Fibroblast of skin of scalp (primary cell): ENCODE measurements at regions not wholly inside any gene's neighbourhood (a gene's known extent, or its start where the extent isn't known, plus 50 kb on each side); places are given as distances from the start of the nearest gene placed in this dataset.
"Not testable (repeated sequence)": the region's sequence is repeated elsewhere in the genome, so short reads cannot be mapped to it uniquely, and the experiment has no call there.

ENCODE experiments used
- DNase-seq: peaks from one replicate; pipeline ENCODE4 v3.0.0-alpha.2; 2013

- DNase-seq, result not testable (repeated sequence)
Observed at GRCh38 chr4:134483514-134483913, 281.9 kb upstream of the PABPC4L start.

DNA sequence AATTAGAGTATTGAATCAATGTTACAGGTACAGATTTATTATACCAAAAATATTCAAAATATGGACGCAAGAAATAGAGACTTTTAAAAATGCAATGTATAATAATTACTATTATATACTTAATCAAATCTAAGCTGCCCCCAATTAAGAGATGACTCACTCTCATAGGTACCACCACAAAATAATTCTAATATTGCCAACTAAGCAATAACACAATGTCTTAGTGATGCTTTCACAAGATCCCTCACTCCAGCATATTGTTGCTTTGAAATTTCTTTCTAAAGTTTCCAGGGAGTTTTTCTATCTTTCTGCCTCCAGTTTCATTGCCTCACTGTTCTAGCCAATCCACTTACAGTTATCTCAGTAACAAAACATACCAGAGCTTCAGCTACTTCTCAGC is 270.0 kb upstream of the PABPC4L start:
- no peak for DNase-seq

- DNase-seq, result peak; percentile 19
Observed at GRCh38 chr4:134470544-134470943, 269.0 kb upstream of the PABPC4L start.

DNA sequence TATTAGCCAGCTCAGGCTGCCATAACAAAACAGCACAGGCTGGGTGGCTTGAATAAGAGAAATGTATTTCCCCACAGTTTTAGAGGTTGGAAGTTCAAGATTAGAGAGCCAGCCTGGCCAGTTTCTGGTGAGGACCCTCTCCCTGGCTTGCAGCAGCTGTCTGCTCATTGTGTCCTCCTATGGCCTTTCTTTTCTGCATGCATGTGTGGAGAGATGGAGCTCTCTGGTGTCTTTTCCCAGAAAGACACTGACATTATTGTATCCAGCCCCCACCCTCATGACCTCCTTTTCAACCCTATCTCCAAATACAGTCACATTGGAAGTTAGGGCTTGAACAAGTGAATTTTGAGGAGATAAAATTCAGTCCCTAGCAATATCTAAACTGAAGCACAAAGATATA is 263.8 kb upstream of the PABPC4L start:
- no peak for DNase-seq

- DNase-seq, result no peak
Observed at GRCh38 chr4:134463771-134464170, 262.2 kb upstream of the PABPC4L start.

DNA sequence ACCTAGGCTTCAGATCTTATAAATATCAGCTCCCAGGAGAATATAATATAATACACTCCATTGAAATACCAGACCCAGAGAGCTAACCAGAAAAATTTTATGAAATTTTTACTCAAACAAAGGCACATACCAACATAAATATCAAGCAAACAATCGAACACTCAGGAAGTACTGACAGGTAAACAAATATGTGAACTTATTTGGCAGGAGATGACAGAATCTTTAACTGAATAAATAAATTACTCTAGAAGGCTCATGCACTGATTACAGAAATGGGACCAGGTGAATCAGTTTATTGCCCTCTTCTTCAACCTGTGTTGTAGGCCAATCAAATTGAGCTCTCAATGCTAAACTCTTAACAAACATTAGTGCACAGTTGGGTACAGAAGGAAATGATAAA is 225.2 kb upstream of the PABPC4L start:
- no peak for DNase-seq

DNA sequence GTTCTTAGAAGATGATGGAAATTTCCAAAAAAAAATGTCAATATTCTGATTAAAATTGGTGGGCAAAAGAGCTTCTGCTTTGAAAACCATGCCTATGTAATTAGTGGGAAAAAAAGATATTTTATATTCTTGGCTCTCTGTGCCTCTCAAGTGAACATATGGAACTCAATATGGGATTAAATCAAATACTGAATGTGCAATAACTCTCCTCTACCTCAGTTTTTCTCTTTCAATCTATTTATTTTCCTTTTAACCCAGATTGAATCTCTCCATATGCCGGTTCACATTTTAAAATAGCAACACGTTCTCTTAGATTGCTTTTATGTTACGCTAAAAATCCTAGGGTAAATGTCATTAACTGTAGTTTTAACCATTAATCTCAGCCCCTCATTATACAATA is 224.2 kb upstream of the PABPC4L start:
- no peak for DNase-seq

DNA sequence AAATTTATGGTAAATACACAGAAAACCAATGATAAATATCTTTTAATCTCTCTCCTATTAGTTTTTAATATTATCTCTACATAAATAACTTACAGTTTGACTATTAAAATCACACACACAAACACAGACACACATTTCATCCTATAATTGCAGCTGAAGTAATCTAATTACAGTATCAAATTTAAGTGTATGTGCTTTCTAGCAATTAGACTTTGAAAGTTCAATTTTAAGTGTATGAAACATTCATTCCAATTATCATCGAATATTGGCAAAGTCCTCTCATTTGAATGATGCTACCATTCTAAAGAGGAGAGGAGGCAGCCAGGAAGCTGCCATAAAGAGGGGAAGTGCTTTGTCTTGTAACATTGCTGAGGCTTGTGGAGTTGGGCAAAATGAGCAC is 221.2 kb upstream of the PABPC4L start:
- DNase-seq, result no peak

- DNase-seq, result no peak
Observed at GRCh38 chr4:134421734-134422133, 220.1 kb upstream of the PABPC4L start.

DNA sequence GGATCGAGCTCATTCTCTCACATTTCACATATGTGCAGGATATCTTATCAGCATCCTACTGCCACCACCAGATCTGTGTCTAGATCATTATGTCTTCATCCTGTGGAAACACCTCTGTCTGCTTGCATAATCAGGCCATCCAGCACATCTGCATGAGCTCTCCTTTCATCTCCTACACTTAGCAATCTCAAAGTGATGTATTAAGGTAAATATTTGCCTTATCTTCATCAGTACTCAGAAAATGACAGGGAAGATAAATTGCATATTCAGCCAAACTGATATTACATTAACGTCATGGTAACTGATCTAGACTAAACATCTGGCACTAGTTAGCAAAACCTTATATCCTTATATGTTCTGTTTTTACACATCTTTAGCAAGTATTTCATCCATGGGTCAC is 207.3 kb upstream of the PABPC4L start:
- no peak for DNase-seq

DNA sequence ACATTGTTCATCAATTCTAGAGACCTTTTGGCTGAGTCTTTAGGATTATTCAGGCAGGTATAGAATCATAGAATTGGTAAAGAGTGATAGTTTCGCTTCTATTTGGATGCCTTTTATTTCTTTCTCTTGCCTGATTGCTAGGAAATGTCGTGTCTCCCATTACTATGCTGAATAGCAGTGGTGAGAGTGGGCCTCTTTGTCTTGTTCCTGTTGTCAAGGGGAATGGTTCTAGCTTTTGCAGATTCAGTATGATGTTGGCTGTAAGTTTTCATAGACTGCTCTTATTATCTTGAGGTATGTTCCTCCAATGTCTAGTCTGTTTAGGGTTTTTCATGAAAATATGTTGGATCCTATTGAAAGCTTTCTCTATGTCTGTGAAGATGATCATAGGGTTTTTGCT is 200.2 kb upstream of the PABPC4L start:
- DNase-seq, result no peak

GRCh38 chr4:134393592-134393991 is 192.0 kb upstream of the PABPC4L start:
- no peak for DNase-seq

- DNase-seq, result no peak
Observed at GRCh38 chr4:134390319-134390718, 188.7 kb upstream of the PABPC4L start.

DNA sequence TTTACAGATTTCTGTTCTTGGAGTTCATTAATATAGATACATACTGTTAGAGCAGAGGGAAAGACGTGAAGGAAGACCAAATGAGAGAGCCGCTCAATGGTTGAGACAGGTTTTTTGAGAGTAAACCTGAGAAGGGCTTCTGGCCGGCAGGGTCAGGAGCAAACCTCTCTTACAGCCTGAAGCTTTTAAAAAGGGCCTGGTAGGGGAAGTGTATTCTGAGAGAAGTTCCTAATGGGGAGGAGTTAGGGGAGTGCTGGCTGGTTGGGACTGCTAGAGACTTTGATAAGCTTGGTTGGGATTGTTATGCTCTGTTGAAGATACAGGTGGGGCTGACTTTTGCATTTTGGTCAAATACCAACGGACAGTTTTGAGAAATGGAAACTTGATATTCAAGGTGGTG is 186.8 kb upstream of the PABPC4L start:
- DNase-seq, result no peak

DNA sequence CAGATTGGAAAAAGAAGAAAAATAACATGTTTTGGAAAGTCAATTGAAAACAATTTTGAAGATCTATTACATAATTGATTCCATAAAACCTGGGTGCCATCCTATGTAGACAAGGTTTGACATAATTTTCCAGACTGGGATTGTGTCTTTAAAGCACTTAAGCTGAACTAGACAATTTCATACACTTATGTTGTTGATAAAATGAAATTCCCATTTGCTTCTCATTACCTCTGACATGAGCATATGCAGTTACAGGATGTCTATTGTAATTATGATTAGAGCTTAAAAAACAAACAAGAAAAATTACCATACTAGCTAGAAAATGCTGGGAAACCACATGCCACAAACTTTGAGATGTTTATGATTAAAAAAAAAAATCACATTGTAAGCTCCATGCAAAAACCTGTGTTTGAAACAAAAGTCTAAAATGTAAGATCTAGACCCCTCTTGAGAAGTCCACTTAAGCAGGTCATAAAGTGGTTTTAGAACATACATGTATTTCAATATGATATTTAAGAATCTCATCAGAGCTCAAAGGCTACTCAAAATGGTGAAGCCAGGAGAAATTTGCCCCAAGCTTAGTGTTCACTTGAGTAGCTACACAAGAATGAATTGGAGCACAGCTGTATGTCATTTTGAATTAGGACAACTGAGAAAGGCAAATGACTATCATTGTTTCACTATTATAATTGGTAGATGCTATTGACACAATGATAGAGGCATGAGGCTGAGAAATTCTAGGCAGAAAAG is 181.1 kb upstream of the PABPC4L start:
- DNase-seq, result no peak

DNA sequence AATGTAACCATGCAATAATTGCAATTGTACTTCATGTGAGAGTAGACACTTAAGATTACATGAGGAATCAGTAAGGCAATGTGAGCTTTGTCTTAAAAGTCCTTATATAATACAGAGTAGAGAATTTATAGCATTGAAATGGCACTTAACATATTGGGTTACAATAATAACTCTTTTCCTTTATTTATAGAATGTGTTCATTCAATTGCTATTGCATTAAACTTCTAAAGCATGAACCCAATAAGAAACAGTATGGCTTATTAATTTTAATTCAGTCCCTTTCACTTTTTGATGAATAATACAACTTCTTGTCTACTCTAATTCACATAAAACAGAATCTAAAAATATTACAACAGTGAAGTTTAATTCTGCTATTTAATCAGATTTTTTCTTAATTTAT is 174.2 kb upstream of the PABPC4L start:
- no peak for DNase-seq

DNA sequence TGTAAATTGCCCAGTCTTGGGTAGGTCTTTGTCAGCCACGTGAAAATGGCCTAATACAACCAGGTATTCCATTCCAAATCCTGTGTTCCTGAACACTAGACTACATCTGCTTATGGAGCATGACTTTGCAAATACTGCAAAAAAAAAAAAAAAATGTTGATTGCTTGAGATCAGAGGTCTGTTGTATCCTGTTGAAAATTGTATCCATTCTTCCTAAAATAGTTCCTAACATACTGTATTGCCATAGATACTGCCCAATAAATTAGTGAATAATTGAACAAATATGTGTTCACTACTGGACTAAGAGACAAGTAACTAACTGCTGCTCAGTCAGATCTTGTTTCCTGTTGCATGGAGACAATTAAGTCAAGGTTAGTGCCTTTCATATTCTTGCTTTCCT is 164.3 kb upstream of the PABPC4L start:
- peak; percentile 58 for DNase-seq

GRCh38 chr4:134364928-134365327 is 163.3 kb upstream of the PABPC4L start:
- no peak for DNase-seq

- no peak for DNase-seq
Observed at GRCh38 chr4:134345244-134345643, 143.7 kb upstream of the PABPC4L start.

DNA sequence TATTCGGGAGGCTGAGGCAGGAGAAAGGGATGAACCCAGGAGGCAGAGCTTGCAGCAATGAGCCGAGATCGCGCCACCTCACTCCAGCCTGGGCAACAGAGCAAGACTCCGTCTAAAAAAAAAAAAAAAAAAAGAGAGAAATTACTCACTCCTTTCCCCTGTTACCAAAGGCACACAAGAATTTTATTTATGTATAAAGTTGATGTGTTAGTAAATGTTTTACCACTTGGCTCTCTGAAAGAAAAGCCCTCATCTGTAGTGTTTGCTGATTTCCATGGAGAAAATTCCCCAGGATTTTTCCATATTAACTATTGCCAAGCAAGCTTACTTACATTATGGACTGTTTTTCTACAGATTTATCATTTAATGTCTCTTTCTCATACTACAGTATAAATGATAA is 142.1 kb upstream of the PABPC4L start:
- DNase-seq, result no peak

- DNase-seq, result no peak
Observed at GRCh38 chr4:134343081-134343480, 141.5 kb upstream of the PABPC4L start.

DNA sequence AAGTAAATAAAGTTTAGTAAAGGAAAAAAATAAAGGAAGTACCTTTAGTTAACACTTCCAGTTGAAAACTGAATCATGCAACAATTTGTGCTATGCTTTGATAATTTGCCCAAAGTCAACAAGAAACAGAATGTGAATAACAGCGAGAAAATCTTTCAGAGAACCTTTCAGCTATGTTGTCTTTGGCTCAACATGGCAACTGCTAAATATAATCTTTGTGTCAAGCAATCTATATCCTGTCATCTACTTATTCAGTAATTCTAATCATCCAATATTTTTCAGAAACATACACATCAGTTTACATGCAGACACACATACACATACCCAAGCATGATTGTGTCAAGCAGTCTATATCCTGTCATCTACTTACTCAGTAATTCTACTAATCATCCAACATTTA is 136.0 kb upstream of the PABPC4L start:
- DNase-seq, result peak; percentile 23

DNA sequence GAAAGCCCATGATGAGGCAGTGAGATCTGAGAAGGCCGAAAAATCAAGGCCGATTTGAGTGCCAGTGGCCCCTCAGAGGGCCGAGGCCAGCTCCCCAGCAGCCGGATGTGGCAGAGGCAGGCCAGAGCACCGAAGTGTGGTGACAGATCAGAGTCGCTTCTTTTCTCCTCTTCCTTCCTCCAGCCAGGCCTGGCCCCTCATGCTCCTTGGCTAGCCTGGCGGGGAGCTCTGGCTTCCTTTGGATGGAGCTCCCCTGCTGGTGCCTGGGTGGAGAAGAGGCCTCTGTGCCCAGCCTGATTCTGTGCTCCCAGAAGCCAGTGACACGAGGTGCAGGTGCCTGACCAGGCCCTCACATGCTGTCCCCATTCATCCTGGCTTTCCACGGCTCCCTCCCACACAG is 127.2 kb upstream of the PABPC4L start:
- DNase-seq, result no peak

- no peak for DNase-seq
Observed at GRCh38 chr4:134327274-134328122, 125.9 kb upstream of the PABPC4L start.
